SK-N-SH (cell line): ENCODE measurements at regions not wholly inside any gene's neighbourhood (a gene's known extent, or its start where the extent isn't known, plus 50 kb on each side); places are given as distances from the start of the nearest gene placed in this dataset.

Source experiments
- CHD2 ChIP-seq: fragments of 150-350 bp; IDR thresholded peaks from 2 replicates; pipeline ENCODE4 v1.6.1; 2018; ENCODE audit warnings: low read length; ENCODE audit not compliant: partially characterized antibody
- FOXJ3 ChIP-seq: sonication (generic); formaldehyde crosslinking; IDR thresholded peaks from 2 replicates; pipeline ENCODE4 v1.5.1; 2020; ENCODE audit warnings: mild to moderate bottlenecking, missing genetic modification reagents
- GABPA ChIP-seq: IDR thresholded peaks from 2 replicates; pipeline ENCODE4 v1.4.0; 2012; ENCODE audit warnings: low read depth, mild to moderate bottlenecking
- JUND ChIP-seq: IDR thresholded peaks from 2 replicates; pipeline ENCODE4 v1.4.0; 2012
- MXI1 ChIP-seq: IDR thresholded peaks from 2 replicates; pipeline ENCODE4 v1.6.1; 2012; ENCODE audit warnings: mild to moderate bottlenecking, low read depth, low read length, improper control_type of control experiment
- NFIC ChIP-seq: IDR thresholded peaks from 2 replicates; pipeline ENCODE4 v1.4.0; 2012; ENCODE audit warnings: borderline replicate concordance
- NRF1 ChIP-seq: IDR thresholded peaks from 2 replicates; pipeline ENCODE4 v1.6.1; 2012; ENCODE audit warnings: low read depth, mild to moderate bottlenecking, low read length
- POLR2AphosphoS5 ChIP-seq: IDR thresholded peaks from 2 replicates; pipeline ENCODE4 v1.6.1; 2012; ENCODE audit warnings: low read depth, low read length
- TAF1 ChIP-seq: IDR thresholded peaks from 2 replicates; pipeline ENCODE4 v1.6.1; 2012; ENCODE audit warnings: low read depth, mild to moderate bottlenecking, low read length, moderate library complexity, borderline replicate concordance
- TF ChIP-seq, protein P1 (sequence below): IDR thresholded peaks from 2 replicates; pipeline ENCODE4 v1.4.0; 2012; ENCODE audit warnings: low read depth, borderline replicate concordance
- TF ChIP-seq, protein P2 (sequence below): fragments of 200-600 bp; sonication (generic); IDR thresholded peaks from 2 replicates; pipeline ENCODE4 v1.6.1; 2017; ENCODE audit warnings: antibody characterized with exemption, mild to moderate bottlenecking, moderate library complexity
- TF ChIP-seq, protein P3 (sequence below): fragments of 150-350 bp; IDR thresholded peaks from 2 replicates; pipeline ENCODE4 v1.6.1; 2016; ENCODE audit warnings: mild to moderate bottlenecking, low read depth, low read length
- TF ChIP-seq, protein P4 (sequence below): IDR thresholded peaks from 2 replicates; pipeline ENCODE4 v1.4.0; 2012; ENCODE audit warnings: low read depth
- TF ChIP-seq, protein P5 (sequence below): fragments of 150-350 bp; IDR thresholded peaks from 2 replicates; pipeline ENCODE4 v1.6.1; 2017; ENCODE audit warnings: antibody characterized with exemption, low read length, low read depth, borderline replicate concordance

GRCh38 chr6:159620947-159621346, 72.1 kb downstream of the SOD2 start:
- TF ChIP-seq, protein P1, sequence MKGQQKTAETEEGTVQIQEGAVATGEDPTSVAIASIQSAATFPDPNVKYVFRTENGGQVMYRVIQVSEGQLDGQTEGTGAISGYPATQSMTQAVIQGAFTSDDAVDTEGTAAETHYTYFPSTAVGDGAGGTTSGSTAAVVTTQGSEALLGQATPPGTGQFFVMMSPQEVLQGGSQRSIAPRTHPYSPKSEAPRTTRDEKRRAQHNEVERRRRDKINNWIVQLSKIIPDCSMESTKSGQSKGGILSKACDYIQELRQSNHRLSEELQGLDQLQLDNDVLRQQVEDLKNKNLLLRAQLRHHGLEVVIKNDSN = no peak
- TF ChIP-seq, protein P2, sequence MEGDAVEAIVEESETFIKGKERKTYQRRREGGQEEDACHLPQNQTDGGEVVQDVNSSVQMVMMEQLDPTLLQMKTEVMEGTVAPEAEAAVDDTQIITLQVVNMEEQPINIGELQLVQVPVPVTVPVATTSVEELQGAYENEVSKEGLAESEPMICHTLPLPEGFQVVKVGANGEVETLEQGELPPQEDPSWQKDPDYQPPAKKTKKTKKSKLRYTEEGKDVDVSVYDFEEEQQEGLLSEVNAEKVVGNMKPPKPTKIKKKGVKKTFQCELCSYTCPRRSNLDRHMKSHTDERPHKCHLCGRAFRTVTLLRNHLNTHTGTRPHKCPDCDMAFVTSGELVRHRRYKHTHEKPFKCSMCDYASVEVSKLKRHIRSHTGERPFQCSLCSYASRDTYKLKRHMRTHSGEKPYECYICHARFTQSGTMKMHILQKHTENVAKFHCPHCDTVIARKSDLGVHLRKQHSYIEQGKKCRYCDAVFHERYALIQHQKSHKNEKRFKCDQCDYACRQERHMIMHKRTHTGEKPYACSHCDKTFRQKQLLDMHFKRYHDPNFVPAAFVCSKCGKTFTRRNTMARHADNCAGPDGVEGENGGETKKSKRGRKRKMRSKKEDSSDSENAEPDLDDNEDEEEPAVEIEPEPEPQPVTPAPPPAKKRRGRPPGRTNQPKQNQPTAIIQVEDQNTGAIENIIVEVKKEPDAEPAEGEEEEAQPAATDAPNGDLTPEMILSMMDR = no peak
- no peak for TF ChIP-seq CHD2
- no peak for TF ChIP-seq NFIC
- TF ChIP-seq POLR2AphosphoS5 = no peak
- no peak for TF ChIP-seq FOXJ3
- TF ChIP-seq, protein P3, sequence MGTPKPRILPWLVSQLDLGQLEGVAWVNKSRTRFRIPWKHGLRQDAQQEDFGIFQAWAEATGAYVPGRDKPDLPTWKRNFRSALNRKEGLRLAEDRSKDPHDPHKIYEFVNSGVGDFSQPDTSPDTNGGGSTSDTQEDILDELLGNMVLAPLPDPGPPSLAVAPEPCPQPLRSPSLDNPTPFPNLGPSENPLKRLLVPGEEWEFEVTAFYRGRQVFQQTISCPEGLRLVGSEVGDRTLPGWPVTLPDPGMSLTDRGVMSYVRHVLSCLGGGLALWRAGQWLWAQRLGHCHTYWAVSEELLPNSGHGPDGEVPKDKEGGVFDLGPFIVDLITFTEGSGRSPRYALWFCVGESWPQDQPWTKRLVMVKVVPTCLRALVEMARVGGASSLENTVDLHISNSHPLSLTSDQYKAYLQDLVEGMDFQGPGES = no peak
- no peak for TF ChIP-seq NRF1
- TF ChIP-seq MXI1 = no peak
- TF ChIP-seq TAF1 = no peak
- no peak for TF ChIP-seq JUND
- TF ChIP-seq, protein P4, sequence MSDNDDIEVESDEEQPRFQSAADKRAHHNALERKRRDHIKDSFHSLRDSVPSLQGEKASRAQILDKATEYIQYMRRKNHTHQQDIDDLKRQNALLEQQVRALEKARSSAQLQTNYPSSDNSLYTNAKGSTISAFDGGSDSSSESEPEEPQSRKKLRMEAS = no peak
- no peak for TF ChIP-seq GABPA
- TF ChIP-seq, protein P5, sequence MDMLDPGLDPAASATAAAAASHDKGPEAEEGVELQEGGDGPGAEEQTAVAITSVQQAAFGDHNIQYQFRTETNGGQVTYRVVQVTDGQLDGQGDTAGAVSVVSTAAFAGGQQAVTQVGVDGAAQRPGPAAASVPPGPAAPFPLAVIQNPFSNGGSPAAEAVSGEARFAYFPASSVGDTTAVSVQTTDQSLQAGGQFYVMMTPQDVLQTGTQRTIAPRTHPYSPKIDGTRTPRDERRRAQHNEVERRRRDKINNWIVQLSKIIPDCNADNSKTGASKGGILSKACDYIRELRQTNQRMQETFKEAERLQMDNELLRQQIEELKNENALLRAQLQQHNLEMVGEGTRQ = no peak
